Coronary artery (tissue), 2 donors: ENCODE measurements at regions not wholly inside any gene's neighbourhood (a gene's known extent, or its start where the extent isn't known, plus 50 kb on each side); places are given as distances from the start of the nearest gene placed in this dataset.

Experiments used
- DNase-seq: peaks from one replicate; pipeline ENCODE4 v3.0.0-alpha.2; 2017; ENCODE audit warnings: low spot score
- H3K27ac ChIP-seq, 2 donors: fragments of 200-600 bp; sonication (generic); one replicate each; pipeline ENCODE4 v1.5.1; 2016 to 2019
- H3K4me3 ChIP-seq: fragments of 200-600 bp; sonication (generic); 2 replicates; pipeline ENCODE4 v1.5.1; 2016; ENCODE audit warnings: mild to moderate bottlenecking, moderate library complexity
- CTCF ChIP-seq: fragments of 200-600 bp; sonication (generic); IDR thresholded peaks from one replicate; pipeline ENCODE4 v1.5.1; 2019; ENCODE audit warnings: antibody characterized with exemption

GRCh38 chrX:40406330-40406859 lies 174.4 kb upstream of the ATP6AP2 start:
- no peak for DNase-seq
- Histone ChIP-seq H3K4me3 (no peak overlapping the region), H3K27ac (no peak overlapping the region)
- TF ChIP-seq CTCF = no peak

- no peak for DNase-seq
- Histone ChIP-seq H3K4me3 (no peak overlapping the region), H3K27ac (no peak overlapping the region)
- no peak for TF ChIP-seq CTCF
These were observed 175.4 kb upstream of the ATP6AP2 start for GRCh38 chrX:40405399-40405798.

- Histone ChIP-seq H3K27ac (no peak overlapping the region), H3K4me3 (no peak overlapping the region)
- TF ChIP-seq CTCF = no peak
- DNase-seq = peak; percentile 11
These were observed 177.0 kb upstream of the ATP6AP2 start for GRCh38 chrX:40403757-40404156.

DNA sequence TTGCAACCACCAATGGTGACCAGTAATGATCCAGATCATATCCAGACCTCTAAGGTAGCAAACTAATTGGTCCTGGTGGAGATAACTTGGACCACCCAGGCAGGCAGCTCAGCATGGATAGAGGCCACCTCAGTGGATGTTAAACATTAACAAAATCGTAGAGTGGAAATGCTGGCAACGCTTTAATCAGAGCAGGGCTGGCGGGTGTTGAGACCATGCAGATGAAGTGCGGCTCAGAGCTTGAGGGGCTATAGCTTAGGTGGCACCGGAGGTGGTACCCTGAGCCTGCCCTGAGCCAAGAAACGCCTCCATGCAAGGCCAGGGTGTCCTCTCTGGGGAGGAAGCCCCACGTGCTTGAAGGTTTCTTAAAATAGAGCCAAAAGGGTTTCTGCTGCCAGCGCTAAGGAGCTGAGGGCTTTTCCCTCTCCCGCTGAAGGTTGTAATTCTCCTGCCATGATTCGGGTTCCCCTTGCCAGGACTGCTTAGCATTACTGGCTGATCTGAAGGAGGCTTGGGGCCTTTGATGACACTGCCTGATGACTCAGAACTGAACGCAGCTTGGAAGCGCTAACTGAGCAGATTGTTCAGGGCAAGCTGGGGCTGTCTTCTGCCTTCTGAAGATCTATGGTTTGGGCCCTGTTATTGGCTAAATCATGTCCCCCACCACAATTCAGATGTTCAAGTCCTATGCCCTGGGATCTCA lies 177.8 kb upstream of the ATP6AP2 start:
- TF ChIP-seq CTCF = no peak
- Histone ChIP-seq H3K27ac (no peak overlapping the region), H3K4me3 (no peak overlapping the region)
- DNase-seq = peak; percentile 64

GRCh38 chrX:40395102-40395501 lies 185.7 kb upstream of the ATP6AP2 start:
- Histone ChIP-seq H3K27ac (no peak overlapping the region), H3K4me3 (no peak overlapping the region)
- TF ChIP-seq CTCF = no peak
- DNase-seq = no peak

- no peak overlapping the region for H3K4me3 ChIP-seq
- DNase-seq = no peak
- TF ChIP-seq CTCF = no peak
- no peak overlapping the region for H3K27ac ChIP-seq
These were observed 186.5 kb upstream of the ATP6AP2 start for GRCh38 chrX:40394302-40394701.

GRCh38 chrX:40392599-40392998 lies 188.2 kb upstream of the ATP6AP2 start:
- Histone ChIP-seq H3K27ac (no peak overlapping the region), H3K4me3 (no peak overlapping the region)
- no peak for TF ChIP-seq CTCF
- no peak for DNase-seq
